GM23338 (cell line): ENCODE measurements at regions not wholly inside any gene's neighbourhood (a gene's known extent, or its start where the extent isn't known, plus 50 kb on each side); places are given as distances from the start of the nearest gene placed in this dataset.

Source experiments
- ATAC-seq: fragments of 200-7000 bp; cut with Tn5 transposase; 3 replicates; pipeline ENCODE4 v1.9.1; 2020
- DNase-seq: peaks from one replicate; pipeline ENCODE4 v3.0.0-alpha.2; 2015; ENCODE audit warnings: low spot score
- H2AFZ ChIP-seq: fragments of 200-600 bp; sonication (generic); 2 replicates; pipeline ENCODE4 v1.8.0; 2016; ENCODE audit warnings: antibody characterized with exemption, mild to moderate bottlenecking, moderate library complexity
- H3F3A ChIP-seq: fragments of 200-600 bp; sonication (generic); replicated peaks from 2 replicates; pipeline ENCODE4 v1.8.0; 2017; ENCODE audit warnings: antibody characterized with exemption, mixed run types, low read depth
- H3K27ac ChIP-seq: fragments of 200-600 bp; sonication (generic); 2 replicates; pipeline ENCODE4 v1.6.1; 2016; ENCODE audit warnings: low read depth
- H3K27me3 ChIP-seq: fragments of 200-600 bp; sonication (generic); 2 replicates; pipeline ENCODE4 v1.8.0; 2016; ENCODE audit warnings: mild to moderate bottlenecking, mixed run types, moderate library complexity; ENCODE audit not compliant: insufficient read depth
- H3K36me3 ChIP-seq: fragments of 200-600 bp; sonication (generic); 2 replicates; pipeline ENCODE4 v1.8.0; 2016; ENCODE audit warnings: mild to moderate bottlenecking; ENCODE audit not compliant: insufficient read depth
- H3K4me1 ChIP-seq: fragments of 200-600 bp; sonication (generic); 2 replicates; pipeline ENCODE4 v1.8.0; 2016; ENCODE audit warnings: mild to moderate bottlenecking, moderate library complexity; ENCODE audit not compliant: insufficient read depth
- H3K4me2 ChIP-seq: fragments of 200-600 bp; sonication (generic); 2 replicates; pipeline ENCODE4 v1.7.1; 2017; ENCODE audit warnings: mixed run types
- H3K4me3 ChIP-seq: fragments of 200-600 bp; sonication (generic); 2 replicates; pipeline ENCODE4 v1.6.1; 2016; ENCODE audit warnings: mixed run types
- H3K79me2 ChIP-seq: fragments of 200-600 bp; sonication (generic); replicated peaks from 2 replicates; pipeline ENCODE4 v1.8.0; 2017; ENCODE audit warnings: mild to moderate bottlenecking; ENCODE audit not compliant: insufficient read depth
- H3K9me2 ChIP-seq: fragments of 200-600 bp; sonication (generic); 2 replicates; pipeline ENCODE4 v1.8.0; 2017; ENCODE audit not compliant: insufficient read depth
- H4K20me1 ChIP-seq: fragments of 200-600 bp; sonication (generic); replicated peaks from 2 replicates; pipeline ENCODE4 v1.8.0; 2017; ENCODE audit warnings: mild to moderate bottlenecking; ENCODE audit not compliant: insufficient read depth
- H3K27ac Mint-ChIP-seq: 2 replicates; pipeline ENCODE4 v1.8.0; 2020; ENCODE audit warnings: inconsistent platforms, mild to moderate bottlenecking, moderate library complexity, mixed read lengths
- H3K27me3 Mint-ChIP-seq: 3 replicates; pipeline ENCODE4 v1.8.0; 2022; ENCODE audit warnings: low read depth, mild to moderate bottlenecking, moderate library complexity, mixed read lengths, inconsistent platforms; ENCODE audit not compliant: insufficient read depth, poor library complexity
- H3K36me3 Mint-ChIP-seq: 3 replicates; pipeline ENCODE4 v1.8.0; 2021; ENCODE audit warnings: low read depth, mild to moderate bottlenecking, inconsistent platforms, moderate library complexity, mixed read lengths
- H3K4me1 Mint-ChIP-seq: 3 replicates; pipeline ENCODE4 v1.8.0; 2020; ENCODE audit warnings: mild to moderate bottlenecking, inconsistent platforms, mixed read lengths
- H3K4me3 Mint-ChIP-seq: 3 replicates; pipeline ENCODE4 v1.8.0; 2021; ENCODE audit warnings: moderate library complexity, mild to moderate bottlenecking, inconsistent platforms, mixed read lengths
- H3K9me3 Mint-ChIP-seq: 3 replicates; pipeline ENCODE4 v1.8.0; 2020; ENCODE audit warnings: moderate library complexity, mild to moderate bottlenecking, inconsistent platforms, mixed read lengths
- JUNB ChIP-seq: IDR thresholded peaks from one replicate; pipeline ENCODE4 v1.6.1; 2016; ENCODE audit warnings: antibody characterized with exemption; ENCODE audit not compliant: unreplicated experiment
- NANOG ChIP-seq: IDR thresholded peaks from 2 replicates; pipeline ENCODE4 v1.6.1; 2016; ENCODE audit warnings: antibody characterized with exemption, borderline replicate concordance
- POLR2AphosphoS5 ChIP-seq: IDR thresholded peaks from 2 replicates; pipeline ENCODE4 v1.6.1; 2016; ENCODE audit warnings: antibody characterized with exemption, low read depth
- STAT1 ChIP-seq: IDR thresholded peaks from one replicate; pipeline ENCODE4 v1.6.1; 2016; ENCODE audit warnings: antibody characterized with exemption; ENCODE audit not compliant: unreplicated experiment
- ZNF331 ChIP-seq: fragments of 250-450 bp; sonication (Bioruptor Pico); IDR thresholded peaks from 2 replicates; pipeline ENCODE4 v1.5.0; 2020; ENCODE audit warnings: low read depth, mild to moderate bottlenecking, moderate library complexity
- ZNF462 ChIP-seq: fragments of 250-450 bp; sonication (Bioruptor Pico); IDR thresholded peaks from 2 replicates; pipeline ENCODE4 v1.5.0; 2020; ENCODE audit warnings: mild to moderate bottlenecking, moderate library complexity
- TF ChIP-seq, protein P1 (sequence below): IDR thresholded peaks from one replicate; pipeline ENCODE4 v1.6.1; 2018; ENCODE audit warnings: antibody characterized with exemption; ENCODE audit not compliant: unreplicated experiment

DNA sequence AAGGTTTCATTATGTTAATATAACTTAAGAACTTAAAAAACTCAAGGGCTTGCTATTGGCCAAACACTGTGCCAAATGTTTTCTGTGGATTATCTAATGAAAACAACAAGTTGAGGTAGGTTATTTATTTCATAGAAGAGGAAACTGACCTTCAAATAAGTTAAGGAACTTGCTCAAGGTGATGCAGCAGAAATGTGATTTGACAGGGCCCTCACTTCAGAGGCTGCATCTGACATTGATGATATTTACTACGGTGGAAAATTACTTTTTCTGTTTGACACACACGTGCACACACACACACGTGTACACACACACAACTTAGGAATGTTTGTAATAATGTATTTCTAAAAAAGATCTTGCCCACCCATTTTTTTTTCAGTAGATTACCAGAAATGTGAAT is 137.2 kb upstream of the CXCR4 start (continued):
- TF ChIP-seq ZNF462 = no peak
- no peak for TF ChIP-seq POLR2AphosphoS5
- TF ChIP-seq ZNF331 (CRISPR knock-in tag) = no peak

DNA sequence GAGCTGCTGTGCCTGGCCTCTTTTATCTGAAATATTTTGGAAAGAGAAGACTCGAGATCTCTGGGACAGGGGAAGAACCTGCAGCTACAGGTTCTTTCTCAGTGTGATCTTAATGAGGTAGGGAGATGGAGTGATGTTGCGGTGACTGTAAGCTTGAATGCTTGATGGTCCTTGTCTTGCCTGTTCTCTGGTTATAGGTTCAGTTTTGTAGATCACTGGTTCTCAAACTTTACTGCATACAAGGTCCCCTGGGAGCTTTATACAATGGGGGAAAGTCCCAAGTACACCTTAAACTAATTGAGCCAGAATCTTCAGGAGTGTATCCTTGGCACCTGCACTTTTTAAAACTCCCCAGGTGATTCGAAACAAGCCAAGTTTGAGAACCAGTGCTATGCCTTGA is 136.7 kb upstream of the CXCR4 start:
- DNase-seq (no peak), ATAC-seq (no peak)
- H3K4me2 ChIP-seq = no peak overlapping the region
- no peak overlapping the region for H2AFZ ChIP-seq
- H3K36me3 ChIP-seq = no peaks in the 10 kb centered on the region
- Mint-ChIP-seq H3K36me3 (no peaks in the 10 kb centered on the region), H3K9me3 (no peaks in the 10 kb centered on the region; the same call in 2 of the 3 replicates), H3K4me3 (no peak overlapping the region), H3K27ac (no peak overlapping the region), H3K4me1 (no peaks in the 10 kb centered on the region), H3K27me3 (peaks cover 5% of the 10 kb centered on the region)
- no peak overlapping the region for H3K27ac ChIP-seq
- no peak overlapping the region for H3K4me3 ChIP-seq
- no peaks in the 10 kb centered on the region for H4K20me1 ChIP-seq
- no peaks in the 10 kb centered on the region for H3F3A ChIP-seq
- no peaks in the 10 kb centered on the region for H3K4me1 ChIP-seq
- no peaks in the 10 kb centered on the region for H3K27me3 ChIP-seq
- H3K79me2 ChIP-seq = no peaks in the 10 kb centered on the region
- H3K9me2 ChIP-seq = peaks cover 15% of the 10 kb centered on the region; the same call in 1 of the 2 replicates
- TF ChIP-seq ZNF331 (CRISPR knock-in tag) (no peak), JUNB (no peak), STAT1 (no peak), NANOG (no peak), ZNF462 (no peak)
- TF ChIP-seq, protein P1, sequence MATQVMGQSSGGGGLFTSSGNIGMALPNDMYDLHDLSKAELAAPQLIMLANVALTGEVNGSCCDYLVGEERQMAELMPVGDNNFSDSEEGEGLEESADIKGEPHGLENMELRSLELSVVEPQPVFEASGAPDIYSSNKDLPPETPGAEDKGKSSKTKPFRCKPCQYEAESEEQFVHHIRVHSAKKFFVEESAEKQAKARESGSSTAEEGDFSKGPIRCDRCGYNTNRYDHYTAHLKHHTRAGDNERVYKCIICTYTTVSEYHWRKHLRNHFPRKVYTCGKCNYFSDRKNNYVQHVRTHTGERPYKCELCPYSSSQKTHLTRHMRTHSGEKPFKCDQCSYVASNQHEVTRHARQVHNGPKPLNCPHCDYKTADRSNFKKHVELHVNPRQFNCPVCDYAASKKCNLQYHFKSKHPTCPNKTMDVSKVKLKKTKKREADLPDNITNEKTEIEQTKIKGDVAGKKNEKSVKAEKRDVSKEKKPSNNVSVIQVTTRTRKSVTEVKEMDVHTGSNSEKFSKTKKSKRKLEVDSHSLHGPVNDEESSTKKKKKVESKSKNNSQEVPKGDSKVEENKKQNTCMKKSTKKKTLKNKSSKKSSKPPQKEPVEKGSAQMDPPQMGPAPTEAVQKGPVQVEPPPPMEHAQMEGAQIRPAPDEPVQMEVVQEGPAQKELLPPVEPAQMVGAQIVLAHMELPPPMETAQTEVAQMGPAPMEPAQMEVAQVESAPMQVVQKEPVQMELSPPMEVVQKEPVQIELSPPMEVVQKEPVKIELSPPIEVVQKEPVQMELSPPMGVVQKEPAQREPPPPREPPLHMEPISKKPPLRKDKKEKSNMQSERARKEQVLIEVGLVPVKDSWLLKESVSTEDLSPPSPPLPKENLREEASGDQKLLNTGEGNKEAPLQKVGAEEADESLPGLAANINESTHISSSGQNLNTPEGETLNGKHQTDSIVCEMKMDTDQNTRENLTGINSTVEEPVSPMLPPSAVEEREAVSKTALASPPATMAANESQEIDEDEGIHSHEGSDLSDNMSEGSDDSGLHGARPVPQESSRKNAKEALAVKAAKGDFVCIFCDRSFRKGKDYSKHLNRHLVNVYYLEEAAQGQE = no peak
